ENCODE measurements at regions not wholly inside any gene's neighbourhood (a gene's known extent, or its start where the extent isn't known, plus 50 kb on each side); places are given as distances from the start of the nearest gene placed in this dataset.

- no peak overlapping the region for H2AFZ ChIP-seq (ENCODE audit: low read depth, low read length)
- H3K36me3 ChIP-seq (ENCODE audit: insufficient read depth, low read length) = no peaks in the 10 kb centered on the region
- no peak overlapping the region for H3K4me3 ChIP-seq (ENCODE audit: low read length)
- H3K9me3 ChIP-seq (ENCODE audit: low read length) = no peaks in the 10 kb centered on the region
- H3K27me3 ChIP-seq (ENCODE audit: insufficient read depth, low read length) = peaks cover 8% of the 10 kb centered on the region
- no peaks in the 10 kb centered on the region for H3K4me1 ChIP-seq (ENCODE audit: insufficient read depth, low read length)
Measured at GRCh38 chr16:55255733-55256282, 68.2 kb upstream of the IRX6 start.

- no peak overlapping the region for H3K4me3 ChIP-seq (ENCODE audit: low read length)
- H3K4me1 ChIP-seq (ENCODE audit: insufficient read depth, low read length) = no peaks in the 10 kb centered on the region
- peaks cover 3% of the 10 kb centered on the region for H3K27me3 ChIP-seq (ENCODE audit: insufficient read depth, low read length)
- no peak overlapping the region for H2AFZ ChIP-seq (ENCODE audit: low read depth, low read length)
- no peaks in the 10 kb centered on the region for H3K36me3 ChIP-seq (ENCODE audit: insufficient read depth, low read length)
- no peaks in the 10 kb centered on the region for H3K9me3 ChIP-seq (ENCODE audit: low read length)
Measured at GRCh38 chr16:55256412-55257016, 67.5 kb upstream of the IRX6 start.

- Histone ChIP-seq H2AFZ (ENCODE audit: low read depth, low read length) (no peak overlapping the region), H3K36me3 (ENCODE audit: insufficient read depth, low read length) (no peaks in the 10 kb centered on the region), H3K9me3 (ENCODE audit: low read length) (no peaks in the 10 kb centered on the region), H3K4me3 (ENCODE audit: low read length) (no peak overlapping the region), H3K27me3 (ENCODE audit: insufficient read depth, low read length) (no peaks in the 10 kb centered on the region), H3K4me1 (ENCODE audit: insufficient read depth, low read length) (no peaks in the 10 kb centered on the region)
Measured at GRCh38 chr16:55257966-55258613, 65.9 kb upstream of the IRX6 start.

GRCh38 chr16:55261301-55261700, 62.7 kb upstream of the IRX6 start:
- H3K36me3 ChIP-seq (ENCODE audit: insufficient read depth, low read length) = no peaks in the 10 kb centered on the region
- no peaks in the 10 kb centered on the region for H3K9me3 ChIP-seq (ENCODE audit: low read length)
- H3K4me3 ChIP-seq (ENCODE audit: low read length) = no peak overlapping the region
- no peaks in the 10 kb centered on the region for H3K27me3 ChIP-seq (ENCODE audit: insufficient read depth, low read length)
- H3K4me1 ChIP-seq (ENCODE audit: insufficient read depth, low read length) = no peaks in the 10 kb centered on the region
- H2AFZ ChIP-seq (ENCODE audit: low read depth, low read length) = no peak overlapping the region

- Histone ChIP-seq H2AFZ (ENCODE audit: low read depth, low read length) (no peak overlapping the region), H3K27me3 (ENCODE audit: insufficient read depth, low read length) (no peaks in the 10 kb centered on the region), H3K9me3 (ENCODE audit: low read length) (no peaks in the 10 kb centered on the region), H3K36me3 (ENCODE audit: insufficient read depth, low read length) (no peaks in the 10 kb centered on the region), H3K4me3 (ENCODE audit: low read length) (no peak overlapping the region), H3K4me1 (ENCODE audit: insufficient read depth, low read length) (no peaks in the 10 kb centered on the region)
Measured at GRCh38 chr16:55263271-55264250, 60.4 kb upstream of the IRX6 start.

GRCh38 chr16:55264949-55265348, 59.1 kb upstream of the IRX6 start:
- H3K36me3 ChIP-seq (ENCODE audit: insufficient read depth, low read length) = no peaks in the 10 kb centered on the region
- H3K4me3 ChIP-seq (ENCODE audit: low read length) = no peak overlapping the region
- H3K9me3 ChIP-seq (ENCODE audit: low read length) = no peaks in the 10 kb centered on the region
- H2AFZ ChIP-seq (ENCODE audit: low read depth, low read length) = no peak overlapping the region
- H3K27me3 ChIP-seq (ENCODE audit: insufficient read depth, low read length) = no peaks in the 10 kb centered on the region
- H3K4me1 ChIP-seq (ENCODE audit: insufficient read depth, low read length) = no peaks in the 10 kb centered on the region

GRCh38 chr16:55265926-55266325, 58.1 kb upstream of the IRX6 start:
- no peak overlapping the region for H3K4me3 ChIP-seq (ENCODE audit: low read length)
- H3K9me3 ChIP-seq (ENCODE audit: low read length) = no peaks in the 10 kb centered on the region
- H2AFZ ChIP-seq (ENCODE audit: low read depth, low read length) = no peak overlapping the region
- H3K36me3 ChIP-seq (ENCODE audit: insufficient read depth, low read length) = no peaks in the 10 kb centered on the region
- no peaks in the 10 kb centered on the region for H3K27me3 ChIP-seq (ENCODE audit: insufficient read depth, low read length)
- H3K4me1 ChIP-seq (ENCODE audit: insufficient read depth, low read length) = no peaks in the 10 kb centered on the region

GRCh38 chr16:55271945-55272513, 52.0 kb upstream of the IRX6 start:
- H3K36me3 ChIP-seq (ENCODE audit: insufficient read depth, low read length) = no peaks in the 10 kb centered on the region
- H2AFZ ChIP-seq (ENCODE audit: low read depth, low read length) = no peak overlapping the region
- H3K9me3 ChIP-seq (ENCODE audit: low read length) = no peaks in the 10 kb centered on the region
- H3K27me3 ChIP-seq (ENCODE audit: insufficient read depth, low read length) = no peaks in the 10 kb centered on the region
- peaks cover 2% of the 10 kb centered on the region for H3K4me1 ChIP-seq (ENCODE audit: insufficient read depth, low read length)
- no peak overlapping the region for H3K4me3 ChIP-seq (ENCODE audit: low read length)

- Histone ChIP-seq H3K36me3 (ENCODE audit: insufficient read depth, low read length) (no peaks in the 10 kb centered on the region), H3K4me1 (ENCODE audit: insufficient read depth, low read length) (peaks cover 2% of the 10 kb centered on the region), H2AFZ (ENCODE audit: low read depth, low read length) (no peak overlapping the region), H3K4me3 (ENCODE audit: low read length) (no peak overlapping the region), H3K27me3 (ENCODE audit: insufficient read depth, low read length) (no peaks in the 10 kb centered on the region), H3K9me3 (ENCODE audit: low read length) (no peaks in the 10 kb centered on the region)
Measured at GRCh38 chr16:55272744-55273143, 51.3 kb upstream of the IRX6 start.

- Histone ChIP-seq H3K4me1 (ENCODE audit: insufficient read depth, low read length) (peaks cover 2% of the 10 kb centered on the region), H3K36me3 (ENCODE audit: insufficient read depth, low read length) (no peaks in the 10 kb centered on the region), H3K9me3 (ENCODE audit: low read length) (no peaks in the 10 kb centered on the region), H3K27me3 (ENCODE audit: insufficient read depth, low read length) (no peaks in the 10 kb centered on the region), H2AFZ (ENCODE audit: low read depth, low read length) (no peak overlapping the region), H3K4me3 (ENCODE audit: low read length) (no peak overlapping the region)
Measured at GRCh38 chr16:55273356-55273755, 50.6 kb upstream of the IRX6 start.

GRCh38 chr16:55273959-55274358, 50.0 kb upstream of the IRX6 start:
- no peaks in the 10 kb centered on the region for H3K36me3 ChIP-seq (ENCODE audit: insufficient read depth, low read length)
- peaks cover 2% of the 10 kb centered on the region for H3K4me1 ChIP-seq (ENCODE audit: insufficient read depth, low read length)

More at GRCh38 chr16:55273959-55274358, 50.0 kb upstream of the IRX6 start:
- Histone ChIP-seq H3K4me3 (ENCODE audit: low read length) (no peak overlapping the region), H3K27me3 (ENCODE audit: insufficient read depth, low read length) (no peaks in the 10 kb centered on the region), H2AFZ (ENCODE audit: low read depth, low read length) (no peak overlapping the region), H3K9me3 (ENCODE audit: low read length) (no peaks in the 10 kb centered on the region)
